Heart left ventricle (tissue), 13 donors: ENCODE measurements at regions not wholly inside any gene's neighbourhood (a gene's known extent, or its start where the extent isn't known, plus 50 kb on each side); places are given as distances from the start of the nearest gene placed in this dataset.

Experiments used
- POLR2A ChIP-seq, 2 donors: fragments of 450-650 bp; IDR thresholded peaks; one replicate each; pipeline ENCODE4 v1.6.1; 2017; ENCODE audit warnings: antibody characterized with exemption in 2 of 2, mild to moderate bottlenecking in 2 of 2, moderate library complexity in 2 of 2
- TF ChIP-seq, protein P1 (sequence below), 12 donors: fragments of 200-600 bp; sonication (generic) in 4 of 12; IDR thresholded peaks; one replicate each; pipeline versions ENCODE4 v1.5.0 to v1.8.0; 2018 to 2022; ENCODE audit warnings: antibody characterized with exemption in 12 of 12, mild to moderate bottlenecking in 5 of 12
- donor health status: ischemic (EF 13 %, LVEDD 7.1; RV severe dilation, severe dysfunction).
- donor health status: DM: no; HTN: yes; CAD: no.
- donor health status: DM: no; HTN: no; CAD: no.
- donor health status: ischemic (EF 25% LVEDD 6.9; RV normal size, moderate dysfunction).
- donor health status: ischemic (EF 25% LVEDD 5.7; RV mildly dilated, moderate dysfunction).
- donor health status: ischemic (EF 35%, LVEDD 5.7; RV mildly dilated, moderate dysfunction).
- donor health status: nonischemic (EF 11% LVEDD 7.7; RV severe dilation, severe dysfunction).
- donor health status: DM: yes; HTN: yes; CAD: no.
- donor health status: PGD.
- donor health status: ischemic (EF 29% LVEDD 5.4; RV normal size, mild dysfunction).
- donor health status: nonischemic (EF 23%, LVEDD 6.1; RV moderate dilation, normal function).

GRCh38 chr13:105952973-105953290, 582.5 kb downstream of the EFNB2 start:
- TF ChIP-seq POLR2A (IDR thresholded peaks at IDR 0.05) = no peak
- TF ChIP-seq, protein P1, sequence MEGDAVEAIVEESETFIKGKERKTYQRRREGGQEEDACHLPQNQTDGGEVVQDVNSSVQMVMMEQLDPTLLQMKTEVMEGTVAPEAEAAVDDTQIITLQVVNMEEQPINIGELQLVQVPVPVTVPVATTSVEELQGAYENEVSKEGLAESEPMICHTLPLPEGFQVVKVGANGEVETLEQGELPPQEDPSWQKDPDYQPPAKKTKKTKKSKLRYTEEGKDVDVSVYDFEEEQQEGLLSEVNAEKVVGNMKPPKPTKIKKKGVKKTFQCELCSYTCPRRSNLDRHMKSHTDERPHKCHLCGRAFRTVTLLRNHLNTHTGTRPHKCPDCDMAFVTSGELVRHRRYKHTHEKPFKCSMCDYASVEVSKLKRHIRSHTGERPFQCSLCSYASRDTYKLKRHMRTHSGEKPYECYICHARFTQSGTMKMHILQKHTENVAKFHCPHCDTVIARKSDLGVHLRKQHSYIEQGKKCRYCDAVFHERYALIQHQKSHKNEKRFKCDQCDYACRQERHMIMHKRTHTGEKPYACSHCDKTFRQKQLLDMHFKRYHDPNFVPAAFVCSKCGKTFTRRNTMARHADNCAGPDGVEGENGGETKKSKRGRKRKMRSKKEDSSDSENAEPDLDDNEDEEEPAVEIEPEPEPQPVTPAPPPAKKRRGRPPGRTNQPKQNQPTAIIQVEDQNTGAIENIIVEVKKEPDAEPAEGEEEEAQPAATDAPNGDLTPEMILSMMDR (IDR thresholded peaks at IDR 0.05) = no peak
